KMS-11 (cell line): ENCODE measurements at regions not wholly inside any gene's neighbourhood (a gene's known extent, or its start where the extent isn't known, plus 50 kb on each side); places are given as distances from the start of the nearest gene placed in this dataset.

Experiments used
- H2AFZ ChIP-seq: fragments of 200-600 bp; sonication (generic); 2 replicates; pipeline ENCODE4 v1.6.1; 2016; ENCODE audit warnings: antibody characterized with exemption, mixed run types, low read depth
- H3K27ac ChIP-seq: fragments of 200-600 bp; sonication (generic); 2 replicates; pipeline ENCODE4 v1.6.1; 2016; ENCODE audit warnings: mild to moderate bottlenecking, mixed run types
- H3K27me3 ChIP-seq: fragments of 200-600 bp; sonication (generic); 2 replicates; pipeline ENCODE4 v1.6.1; 2017; ENCODE audit warnings: mild to moderate bottlenecking, low read depth, mixed run types, moderate library complexity; ENCODE audit not compliant: insufficient read depth
- H3K36me3 ChIP-seq: fragments of 200-600 bp; sonication (generic); 2 replicates; pipeline ENCODE4 v1.6.1; 2017; ENCODE audit warnings: mild to moderate bottlenecking, mixed run types; ENCODE audit not compliant: insufficient read depth
- H3K4me1 ChIP-seq: fragments of 200-600 bp; sonication (generic); 2 replicates; pipeline ENCODE4 v1.6.1; 2016; ENCODE audit warnings: mild to moderate bottlenecking, low read depth, mixed run types; ENCODE audit not compliant: poor library complexity, severe bottlenecking
- H3K4me2 ChIP-seq: fragments of 200-600 bp; sonication (generic); 2 replicates; pipeline ENCODE4 v1.7.0; 2016; ENCODE audit warnings: mild to moderate bottlenecking, mixed run types
- H3K4me3 ChIP-seq: fragments of 200-600 bp; sonication (generic); IDR thresholded peaks from 2 replicates; pipeline ENCODE4 v1.6.1; 2017; ENCODE audit warnings: low read depth, low read length, mixed read lengths; ENCODE audit not compliant: insufficient read depth
- H3K79me2 ChIP-seq: fragments of 200-600 bp; sonication (generic); 2 replicates; pipeline ENCODE4 v1.6.1; 2016; ENCODE audit warnings: low read depth, mixed run types; ENCODE audit not compliant: insufficient read depth
- H3K9ac ChIP-seq: fragments of 200-600 bp; sonication (generic); 2 replicates; pipeline ENCODE4 v1.6.1; 2016; ENCODE audit warnings: mild to moderate bottlenecking, mixed run types
- H4K20me1 ChIP-seq: fragments of 200-600 bp; sonication (generic); 2 replicates; pipeline ENCODE4 v1.6.1; 2016; ENCODE audit warnings: mild to moderate bottlenecking, mixed run types; ENCODE audit not compliant: insufficient read depth
- CTCF ChIP-seq: fragments of 200-600 bp; sonication (generic); conservative IDR thresholded peaks from 2 replicates; pipeline ENCODE4 v1.6.1; 2017; ENCODE audit warnings: low read depth, mild to moderate bottlenecking, antibody characterized with exemption, low read length, moderate library complexity, mixed read lengths

- no peaks in the 10 kb centered on the region for H3K79me2 ChIP-seq
- H3K27ac ChIP-seq, result no peak overlapping the region
- H4K20me1 ChIP-seq, result no peaks in the 10 kb centered on the region
- H3K27me3 ChIP-seq, result no peaks in the 10 kb centered on the region
- H3K4me1 ChIP-seq, result no peaks in the 10 kb centered on the region
- no peak overlapping the region for H3K4me2 ChIP-seq
- H3K36me3 ChIP-seq, result no peaks in the 10 kb centered on the region
- TF ChIP-seq CTCF, result no peak
- H3K4me3 ChIP-seq, result no peak overlapping the region
- no peak overlapping the region for H2AFZ ChIP-seq
- no peak overlapping the region for H3K9ac ChIP-seq
Measured at GRCh38 chr20:3354247-3354646, 53.2 kb downstream of the DNAAF9 start.

- Histone ChIP-seq H3K79me2 (no peaks in the 10 kb centered on the region), H3K36me3 (no peaks in the 10 kb centered on the region), H4K20me1 (no peaks in the 10 kb centered on the region), H3K4me2 (no peak overlapping the region), H3K9ac (no peak overlapping the region), H2AFZ (no peak overlapping the region), H3K4me1 (no peaks in the 10 kb centered on the region), H3K4me3 (no peak overlapping the region), H3K27ac (no peak overlapping the region), H3K27me3 (no peaks in the 10 kb centered on the region)
- no peak for TF ChIP-seq CTCF
Measured at GRCh38 chr20:3353646-3354045, 53.8 kb downstream of the DNAAF9 start.

GRCh38 chr20:3352202-3352601 lies 55.3 kb downstream of the DNAAF9 start:
- no peak overlapping the region for H3K9ac ChIP-seq
- no peaks in the 10 kb centered on the region for H3K36me3 ChIP-seq
- no peak overlapping the region for H3K4me2 ChIP-seq
- H3K4me1 ChIP-seq, result no peaks in the 10 kb centered on the region
- H3K79me2 ChIP-seq, result no peaks in the 10 kb centered on the region
- H2AFZ ChIP-seq, result no peak overlapping the region
- H3K4me3 ChIP-seq, result no peak overlapping the region
- TF ChIP-seq CTCF, result no peak
- no peaks in the 10 kb centered on the region for H3K27me3 ChIP-seq
- H3K27ac ChIP-seq, result no peak overlapping the region
- no peaks in the 10 kb centered on the region for H4K20me1 ChIP-seq

- Histone ChIP-seq H4K20me1 (no peaks in the 10 kb centered on the region), H3K4me2 (no peak overlapping the region), H2AFZ (no peak overlapping the region), H3K27me3 (no peaks in the 10 kb centered on the region), H3K9ac (no peak overlapping the region), H3K4me3 (no peak overlapping the region), H3K4me1 (no peaks in the 10 kb centered on the region), H3K36me3 (no peaks in the 10 kb centered on the region), H3K27ac (no peak overlapping the region), H3K79me2 (no peaks in the 10 kb centered on the region)
- TF ChIP-seq CTCF, result no peak
Measured at GRCh38 chr20:3350422-3350821, 57.0 kb downstream of the DNAAF9 start.

- no peak for TF ChIP-seq CTCF
- H3K27ac ChIP-seq, result no peak overlapping the region
- no peak overlapping the region for H2AFZ ChIP-seq
Measured at GRCh38 chr20:3349786-3350185, 57.7 kb downstream of the DNAAF9 start.

More at GRCh38 chr20:3349786-3350185, 57.7 kb downstream of the DNAAF9 start:
- no peak overlapping the region for H3K4me3 ChIP-seq
- no peak overlapping the region for H3K9ac ChIP-seq
- H3K79me2 ChIP-seq, result no peaks in the 10 kb centered on the region
- H3K4me1 ChIP-seq, result no peaks in the 10 kb centered on the region
- H3K36me3 ChIP-seq, result no peaks in the 10 kb centered on the region
- no peaks in the 10 kb centered on the region for H3K27me3 ChIP-seq
- no peaks in the 10 kb centered on the region for H4K20me1 ChIP-seq
- no peak overlapping the region for H3K4me2 ChIP-seq
